Effector memory CD4-positive, alpha-beta T cell (primary cell): ENCODE measurements at regions not wholly inside any gene's neighbourhood (a gene's known extent, or its start where the extent isn't known, plus 50 kb on each side); places are given as distances from the start of the nearest gene placed in this dataset.
A peak's percentile ranks its signal among the peaks of the same experiment; 100 is the strongest.
"Not testable (repeated sequence)": the region's sequence is repeated elsewhere in the genome, so short reads cannot be mapped to it uniquely, and the experiment has no call there.

Experiments
- DNase-seq, 3 donors: peaks; one replicate each; pipeline ENCODE4 v3.0.0-alpha.2; 2020
- H3K27ac ChIP-seq: 2 replicates; pipeline ENCODE4 v1.7.0; 2013; ENCODE audit warnings: mild to moderate bottlenecking, low read length, moderate library complexity; ENCODE audit not compliant: insufficient read depth, poor library complexity, severe bottlenecking
- H3K27me3 ChIP-seq: replicated peaks from 2 replicates; pipeline ENCODE4 v1.7.0; 2013; ENCODE audit warnings: mild to moderate bottlenecking, low read length; ENCODE audit not compliant: insufficient read depth, control insufficient read depth, poor library complexity, severe bottlenecking
- H3K36me3 ChIP-seq: 2 replicates; pipeline ENCODE4 v1.7.0; 2013; ENCODE audit warnings: mild to moderate bottlenecking, low read length, moderate library complexity; ENCODE audit not compliant: control insufficient read depth, insufficient read depth
- H3K4me1 ChIP-seq: 2 replicates; pipeline ENCODE4 v1.7.0; 2013; ENCODE audit warnings: low read length, mild to moderate bottlenecking; ENCODE audit not compliant: control insufficient read depth, insufficient read depth, poor library complexity, severe bottlenecking
- H3K4me3 ChIP-seq: 2 replicates; pipeline ENCODE4 v1.7.0; 2013; ENCODE audit warnings: low read length, low read depth, mild to moderate bottlenecking; ENCODE audit not compliant: insufficient read depth, poor library complexity, severe bottlenecking
- H3K9me3 ChIP-seq: 2 replicates; pipeline ENCODE4 v1.7.0; 2013; ENCODE audit warnings: mild to moderate bottlenecking, low read length, moderate library complexity; ENCODE audit not compliant: control insufficient read depth

DNA sequence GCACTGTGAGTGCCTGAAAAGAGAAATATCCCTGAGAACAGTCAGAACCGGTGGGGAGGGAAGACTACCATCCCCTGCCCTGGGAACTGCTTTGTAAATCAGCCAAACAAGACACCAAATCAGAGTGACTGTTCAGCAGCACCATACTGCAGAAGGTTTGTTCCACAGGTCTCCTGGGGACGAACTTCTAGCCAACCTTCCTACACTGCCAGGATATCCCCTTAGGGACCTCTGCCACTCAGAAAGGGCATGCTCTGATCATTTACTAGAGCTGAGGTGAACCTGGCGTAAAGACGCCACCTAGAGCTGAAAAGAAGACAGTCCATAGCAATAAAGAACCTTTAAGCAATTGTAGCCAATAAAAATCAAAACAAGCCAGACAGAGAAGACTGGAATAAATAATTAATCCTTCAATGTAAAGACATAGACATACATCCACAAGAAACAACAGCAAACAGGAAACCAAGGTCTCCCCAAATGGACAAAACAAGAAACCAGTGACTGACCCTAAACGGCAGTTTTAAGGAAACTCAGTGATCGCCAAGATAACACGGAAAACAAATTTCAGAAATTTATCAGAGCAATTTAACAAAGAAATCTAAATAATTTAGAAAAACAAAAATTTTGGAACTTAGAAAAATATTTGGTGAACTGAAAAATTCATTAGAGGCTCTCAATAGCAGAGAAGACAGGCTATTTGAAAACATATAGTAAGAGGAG lies 228.1 kb upstream of the AMIGO2 start:
- Histone ChIP-seq H3K27ac (peak overlapping the region; percentile 39), H3K36me3 (no peaks in the 10 kb centered on the region), H3K4me1 (no peaks in the 10 kb centered on the region), H3K9me3 (no peaks in the 10 kb centered on the region), H3K4me3 (peak overlapping the region; percentile 58), H3K27me3 (no peaks in the 10 kb centered on the region)
- peak; percentile 12 to 36 (median 26) for DNase-seq

DNA sequence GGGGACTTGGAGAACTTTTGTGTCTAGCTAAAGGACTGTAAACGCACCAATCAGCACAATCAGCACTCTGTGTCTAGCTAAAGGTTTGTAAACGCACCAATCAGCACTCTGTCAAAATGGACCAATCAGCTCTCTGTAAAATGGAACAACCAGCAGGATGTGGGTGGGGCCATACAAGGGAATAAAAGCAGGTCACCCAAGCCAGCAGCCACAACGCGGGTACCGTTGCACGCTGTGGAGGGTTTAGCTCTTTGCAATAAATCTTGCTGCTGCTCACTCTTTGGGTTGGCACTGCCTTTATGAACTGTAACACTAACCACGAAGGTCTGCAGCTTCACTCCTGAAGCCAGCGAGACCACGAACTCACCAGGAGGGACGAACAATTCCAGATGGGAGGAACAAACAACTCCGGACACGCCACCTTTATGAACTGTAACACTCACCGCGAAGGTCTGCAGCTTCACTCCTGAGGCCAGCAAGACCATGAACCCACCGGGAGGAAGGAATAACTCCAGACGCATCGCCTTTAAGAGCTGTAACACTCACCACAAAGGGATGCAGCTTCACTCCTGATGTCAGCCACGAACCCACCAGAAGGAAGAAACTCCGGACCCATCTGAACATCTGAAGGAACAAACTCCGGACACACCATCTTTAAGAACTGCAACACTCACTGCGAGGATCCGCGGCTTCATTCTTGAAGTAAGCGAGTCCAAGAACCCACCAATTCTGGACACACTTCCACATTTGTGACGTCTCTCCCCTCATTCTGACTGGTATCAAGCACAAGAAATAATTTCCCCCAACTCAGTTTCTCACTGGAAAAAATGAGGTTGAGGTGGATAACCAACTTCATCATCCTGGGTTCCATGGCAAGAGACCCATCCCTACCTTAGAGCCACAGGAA lies 227.3 kb upstream of the AMIGO2 start:
- DNase-seq = peak; percentile 15 to 34 (median 16)
- H3K4me3 ChIP-seq = peak overlapping the region; percentile 58
- H3K27me3 ChIP-seq, H3K9me3 ChIP-seq, H3K4me1 ChIP-seq, H3K36me3 ChIP-seq: not testable (repeated sequence)
- H3K27ac ChIP-seq = peak overlapping the region; percentile 39

GRCh38 chr12:47306130-47306529 lies 226.4 kb upstream of the AMIGO2 start:
- no peak overlapping the region for H3K27ac ChIP-seq
- no peak overlapping the region for H3K4me3 ChIP-seq
- no peaks in the 10 kb centered on the region for H3K27me3 ChIP-seq
- H3K36me3 ChIP-seq = no peaks in the 10 kb centered on the region
- no peaks in the 10 kb centered on the region for H3K4me1 ChIP-seq
- no peak for DNase-seq
- H3K9me3 ChIP-seq = no peaks in the 10 kb centered on the region

DNA sequence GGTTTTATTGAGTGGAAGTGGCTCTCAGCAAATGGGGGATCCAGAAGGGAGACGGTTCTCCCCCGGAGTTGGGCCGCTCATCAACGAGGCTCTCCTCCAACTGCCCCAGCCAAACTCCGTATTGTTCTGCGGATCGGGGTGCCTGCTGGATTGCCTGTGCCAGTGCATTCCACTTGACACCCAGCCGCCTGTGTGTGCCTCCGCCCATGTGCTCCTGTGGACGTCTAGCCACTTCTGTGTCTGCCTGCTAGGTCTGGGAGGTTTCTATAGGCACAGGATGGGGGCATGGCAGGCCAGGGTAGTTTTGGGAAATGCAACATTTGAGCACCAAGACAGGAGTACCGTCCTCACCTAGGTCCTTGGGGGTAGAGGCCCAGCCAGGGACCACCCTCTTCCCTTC lies 225.7 kb upstream of the AMIGO2 start:
- H3K4me1 ChIP-seq = no peaks in the 10 kb centered on the region
- H3K27me3 ChIP-seq = no peaks in the 10 kb centered on the region
- H3K27ac ChIP-seq = no peak overlapping the region
- no peak for DNase-seq
- H3K36me3 ChIP-seq = no peaks in the 10 kb centered on the region
- H3K9me3 ChIP-seq = no peaks in the 10 kb centered on the region
- H3K4me3 ChIP-seq = no peak overlapping the region

- H3K4me1 ChIP-seq = no peaks in the 10 kb centered on the region
- no peaks in the 10 kb centered on the region for H3K36me3 ChIP-seq
- no peak for DNase-seq
Observed at GRCh38 chr12:47303995-47304560, 224.3 kb upstream of the AMIGO2 start.

GRCh38 chr12:47303207-47303606 lies 223.4 kb upstream of the AMIGO2 start:
- H3K9me3 ChIP-seq = no peaks in the 10 kb centered on the region
- H3K4me3 ChIP-seq = no peak overlapping the region
- H3K27me3 ChIP-seq = no peaks in the 10 kb centered on the region
- no peak overlapping the region for H3K27ac ChIP-seq
- H3K4me1 ChIP-seq = peaks cover 5% of the 10 kb centered on the region
- DNase-seq = no peak
- no peaks in the 10 kb centered on the region for H3K36me3 ChIP-seq

More at GRCh38 chr12:47303995-47304560, 224.3 kb upstream of the AMIGO2 start:
- no peak overlapping the region for H3K27ac ChIP-seq
- no peaks in the 10 kb centered on the region for H3K27me3 ChIP-seq
- H3K4me3 ChIP-seq = no peak overlapping the region
- no peaks in the 10 kb centered on the region for H3K9me3 ChIP-seq

GRCh38 chr12:47302111-47302671 lies 222.4 kb upstream of the AMIGO2 start:
- no peaks in the 10 kb centered on the region for H3K36me3 ChIP-seq
- H3K4me1 ChIP-seq = peaks cover 6% of the 10 kb centered on the region
- no peak overlapping the region for H3K27ac ChIP-seq
- H3K27me3 ChIP-seq = no peaks in the 10 kb centered on the region
- no peak for DNase-seq
- H3K4me3 ChIP-seq = no peak overlapping the region
- no peaks in the 10 kb centered on the region for H3K9me3 ChIP-seq

DNA sequence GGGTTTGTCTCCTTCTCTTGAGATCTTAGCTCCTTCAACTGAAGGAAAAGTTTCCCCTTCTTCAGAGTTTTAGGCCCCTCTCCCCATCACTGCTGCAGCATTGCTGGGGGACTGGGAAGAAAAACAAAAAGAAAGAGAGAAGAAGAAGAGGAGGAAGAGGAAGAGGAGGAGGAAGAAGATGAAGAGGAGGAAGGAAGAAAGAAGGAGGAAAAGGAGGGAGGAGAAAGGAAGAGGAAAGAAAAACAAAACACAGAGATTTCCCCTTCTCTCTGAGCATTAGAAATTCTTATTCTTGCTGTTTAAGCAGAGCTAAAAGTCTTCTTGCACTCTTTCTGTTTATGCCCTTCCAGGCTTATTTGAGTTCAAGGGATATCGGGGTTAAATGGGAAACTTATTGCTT lies 219.8 kb upstream of the AMIGO2 start:
- Histone ChIP-seq H3K4me1 (peaks cover 6% of the 10 kb centered on the region), H3K36me3 (no peaks in the 10 kb centered on the region), H3K27me3 (no peaks in the 10 kb centered on the region), H3K4me3 (no peak overlapping the region), H3K9me3 (no peaks in the 10 kb centered on the region), H3K27ac (no peak overlapping the region)
- DNase-seq = no peak

- Histone ChIP-seq H3K36me3 (no peaks in the 10 kb centered on the region), H3K27ac (no peak overlapping the region), H3K9me3 (no peaks in the 10 kb centered on the region), H3K27me3 (no peaks in the 10 kb centered on the region), H3K4me3 (no peak overlapping the region), H3K4me1 (peaks cover 6% of the 10 kb centered on the region)
- no peak for DNase-seq
Observed at GRCh38 chr12:47297993-47298392, 218.2 kb upstream of the AMIGO2 start.
